Breast epithelium (tissue), 3 donors: ENCODE measurements at regions not wholly inside any gene's neighbourhood (a gene's known extent, or its start where the extent isn't known, plus 50 kb on each side); places are given as distances from the start of the nearest gene placed in this dataset.

Experiments used
- CTCF ChIP-seq, 3 donors: fragments of 450-650 bp; IDR thresholded peaks; one replicate each; pipeline ENCODE4 v1.5.1; 2016 to 2017; ENCODE audit warnings: antibody characterized with exemption in 3 of 3, mild to moderate bottlenecking in 3 of 3, moderate library complexity in 3 of 3
- POLR2A ChIP-seq: fragments of 450-650 bp; IDR thresholded peaks from one replicate; pipeline ENCODE4 v1.6.1; 2016; ENCODE audit warnings: antibody characterized with exemption, mild to moderate bottlenecking, moderate library complexity
- POLR2AphosphoS5 ChIP-seq, 3 donors: sonication (generic); formaldehyde crosslinking; IDR thresholded peaks; one replicate each; pipeline ENCODE4 v1.6.1; 2017; ENCODE audit warnings: antibody characterized with exemption in 3 of 3

GRCh38 chr6:68410021-68410420 lies 225.1 kb upstream of the ADGRB3 start:
- no peak for TF ChIP-seq CTCF (IDR thresholded peaks at IDR 0.05)
- no peak for TF ChIP-seq POLR2A
- no peak for TF ChIP-seq POLR2AphosphoS5 (IDR thresholded peaks at IDR 0.05)
